RWPE1 (cell line): ENCODE measurements at regions not wholly inside any gene's neighbourhood (a gene's known extent, or its start where the extent isn't known, plus 50 kb on each side); places are given as distances from the start of the nearest gene placed in this dataset.

Experiments
- CTCF ChIA-PET: fragments of 350-600 bp; sonication (Branson Sonifier 250); formaldehyde crosslinking; extraction: SDS; loops from one replicate; lab custom pipeline; 2021; lab: Yijun Ruan, JAX
- POLR2A ChIA-PET: fragments of 400-600 bp; formaldehyde crosslinking; extraction: SDS; loops from one replicate; lab custom pipeline; 2020; ENCODE audit warnings: antibody characterized with exemption; ENCODE audit not compliant: low non-redundant PET; lab: Yijun Ruan, JAX
- DNase-seq: peaks from one replicate; pipeline ENCODE4 v3.0.0; 2012; ENCODE audit warnings: low spot score
- H3K27ac ChIP-seq: fragments of 450-650 bp; 2 replicates; pipeline ENCODE4 v1.5.1; 2017
- TF ChIP-seq, protein P1 (sequence below): fragments of 450-650 bp; conservative IDR thresholded peaks from 2 replicates; pipeline ENCODE4 v1.5.1; 2017; ENCODE audit warnings: low read depth, mild to moderate bottlenecking

DNA sequence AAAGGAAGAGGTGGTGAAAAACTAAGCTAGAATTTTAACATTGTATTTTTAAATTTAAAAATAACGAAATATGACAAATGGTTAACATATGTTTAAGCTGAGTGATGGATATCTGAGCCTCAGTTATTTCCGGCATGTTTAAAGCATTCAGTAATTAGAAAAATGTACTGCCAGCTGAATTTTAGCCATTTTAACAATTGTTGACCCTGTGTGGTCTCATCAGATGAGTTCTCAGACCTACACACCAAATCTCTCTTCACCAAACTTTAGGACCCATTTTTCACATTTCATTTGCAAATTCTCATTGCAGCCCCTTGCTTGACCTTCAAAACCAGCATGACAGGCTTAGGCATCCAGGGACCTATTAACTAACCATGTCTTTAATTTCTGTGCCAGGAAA is 91.5 kb upstream of the RGPD4 start:
- no peak overlapping the region for H3K27ac ChIP-seq
- TF ChIP-seq, protein P1, sequence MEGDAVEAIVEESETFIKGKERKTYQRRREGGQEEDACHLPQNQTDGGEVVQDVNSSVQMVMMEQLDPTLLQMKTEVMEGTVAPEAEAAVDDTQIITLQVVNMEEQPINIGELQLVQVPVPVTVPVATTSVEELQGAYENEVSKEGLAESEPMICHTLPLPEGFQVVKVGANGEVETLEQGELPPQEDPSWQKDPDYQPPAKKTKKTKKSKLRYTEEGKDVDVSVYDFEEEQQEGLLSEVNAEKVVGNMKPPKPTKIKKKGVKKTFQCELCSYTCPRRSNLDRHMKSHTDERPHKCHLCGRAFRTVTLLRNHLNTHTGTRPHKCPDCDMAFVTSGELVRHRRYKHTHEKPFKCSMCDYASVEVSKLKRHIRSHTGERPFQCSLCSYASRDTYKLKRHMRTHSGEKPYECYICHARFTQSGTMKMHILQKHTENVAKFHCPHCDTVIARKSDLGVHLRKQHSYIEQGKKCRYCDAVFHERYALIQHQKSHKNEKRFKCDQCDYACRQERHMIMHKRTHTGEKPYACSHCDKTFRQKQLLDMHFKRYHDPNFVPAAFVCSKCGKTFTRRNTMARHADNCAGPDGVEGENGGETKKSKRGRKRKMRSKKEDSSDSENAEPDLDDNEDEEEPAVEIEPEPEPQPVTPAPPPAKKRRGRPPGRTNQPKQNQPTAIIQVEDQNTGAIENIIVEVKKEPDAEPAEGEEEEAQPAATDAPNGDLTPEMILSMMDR: no peak
- ChIA-PET POLR2A (no interaction called here), CTCF (no interaction called here)
- DNase-seq: no peak

DNA sequence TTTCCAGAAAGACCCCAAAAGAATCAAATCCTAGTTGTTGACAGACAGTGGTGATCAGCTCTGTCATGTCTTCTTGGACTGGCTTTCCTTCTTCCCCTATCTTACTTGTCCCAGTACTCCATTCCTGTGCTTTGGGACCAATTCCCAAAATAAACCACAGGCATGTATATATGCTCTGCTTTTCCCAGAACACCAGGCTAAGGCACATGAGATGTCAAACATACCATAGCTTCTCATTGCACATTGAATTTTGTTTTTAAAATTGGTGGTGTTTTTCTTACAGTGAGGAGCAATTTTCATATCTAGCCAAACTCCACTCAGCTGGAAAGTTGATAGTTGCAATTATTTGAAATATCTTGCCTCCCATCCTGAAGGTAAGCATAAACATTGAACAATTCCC is 88.9 kb upstream of the RGPD4 start:
- CTCF ChIA-PET: no interaction called here

DNA sequence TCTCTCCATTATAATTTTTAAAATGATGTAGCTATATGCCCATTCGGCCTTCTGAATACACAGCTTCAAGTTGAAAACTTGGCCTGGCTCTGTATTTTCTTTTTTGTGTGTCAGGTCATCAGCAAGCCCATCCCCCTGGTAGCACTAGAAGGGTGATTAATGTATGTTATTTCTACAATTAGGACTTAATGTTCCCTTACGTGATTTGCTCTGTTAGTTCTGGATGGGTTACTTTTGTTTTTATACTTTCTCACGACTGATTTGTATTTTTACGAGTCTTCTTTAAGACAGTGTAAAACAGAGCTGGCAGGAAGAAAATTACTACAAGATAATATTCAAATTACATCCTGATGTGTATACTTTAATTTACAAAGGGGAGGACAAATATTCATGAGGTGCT is 88.4 kb upstream of the RGPD4 start:
- DNase-seq: no peak
- TF ChIP-seq, protein P1: no peak
- ChIA-PET POLR2A (no interaction called here), CTCF (no interaction called here)
- H3K27ac ChIP-seq: no peak overlapping the region

More for the DNA sequence above, 88.9 kb upstream of the RGPD4 start:
- TF ChIP-seq, protein P1: no peak
- no peak for DNase-seq
- POLR2A ChIA-PET: no interaction called here
- no peak overlapping the region for H3K27ac ChIP-seq

DNA sequence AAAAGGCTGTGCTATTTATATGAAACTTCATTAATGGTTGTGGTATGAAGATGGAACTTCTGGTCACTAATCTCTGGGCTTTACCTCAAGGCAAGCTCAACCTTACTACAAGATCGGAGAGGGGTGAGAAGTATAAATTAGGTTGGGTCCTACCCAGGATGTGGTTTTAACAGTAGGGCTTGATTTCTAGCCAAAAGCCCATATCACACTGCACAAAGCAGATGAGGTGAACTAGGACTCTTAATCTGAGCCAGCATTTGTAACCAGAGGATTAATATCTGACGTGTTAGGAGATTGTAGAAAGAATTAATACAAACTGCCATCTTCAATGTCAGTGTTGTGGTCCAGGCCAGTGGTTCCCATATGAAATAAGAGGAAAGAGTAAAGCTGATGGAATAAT is 86.4 kb upstream of the RGPD4 start:
- ChIA-PET POLR2A (no interaction called here), CTCF (no interaction called here)

DNA sequence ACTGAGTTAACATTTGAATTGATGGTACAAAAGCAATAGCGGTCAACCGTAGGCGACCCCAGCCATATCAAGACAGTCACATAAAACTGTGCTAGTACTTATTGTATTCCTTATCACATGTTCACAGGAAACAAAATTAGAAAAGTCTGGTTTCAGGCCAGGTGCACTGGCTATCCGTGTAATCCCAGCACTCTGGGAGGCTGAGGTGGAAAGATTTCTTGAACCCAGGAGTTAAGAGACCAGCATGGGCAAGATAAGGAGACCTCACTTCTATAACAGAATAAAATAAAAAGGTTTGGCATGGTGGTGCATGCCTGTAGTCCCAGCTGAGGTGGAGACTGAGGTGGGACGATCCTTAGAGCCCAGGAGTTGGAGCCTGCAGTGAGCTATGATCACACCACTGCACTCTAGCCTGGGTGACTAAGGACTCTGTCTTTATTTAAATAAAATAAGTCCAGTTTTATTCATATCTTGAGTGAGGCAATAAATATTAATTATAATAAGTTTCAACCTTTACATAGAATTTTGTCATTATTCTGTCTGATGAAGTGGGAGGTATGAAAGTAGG is 84.1 kb upstream of the RGPD4 start:
- no peak for DNase-seq
- POLR2A ChIA-PET: no interaction called here
- CTCF ChIA-PET: no interaction called here
- no peak overlapping the region for H3K27ac ChIP-seq
- TF ChIP-seq, protein P1: no peak

More for the DNA sequence above, 86.4 kb upstream of the RGPD4 start:
- TF ChIP-seq, protein P1: no peak
- no peak for DNase-seq
- H3K27ac ChIP-seq: no peak overlapping the region

GRCh38 chr2:107743274-107743673 is 83.4 kb upstream of the RGPD4 start:
- no peak for DNase-seq
- POLR2A ChIA-PET: no interaction called here
- H3K27ac ChIP-seq: no peak overlapping the region
- CTCF ChIA-PET: no interaction called here
- TF ChIP-seq, protein P1: no peak
